Glomerular visceral epithelial cell (primary cell): ENCODE measurements at regions not wholly inside any gene's neighbourhood (a gene's known extent, or its start where the extent isn't known, plus 50 kb on each side); places are given as distances from the start of the nearest gene placed in this dataset.

Source experiments
- DNase-seq: peaks from one replicate; pipeline ENCODE4 v3.0.0-alpha.2; 2016; ENCODE audit errors: extremely low spot score

DNA sequence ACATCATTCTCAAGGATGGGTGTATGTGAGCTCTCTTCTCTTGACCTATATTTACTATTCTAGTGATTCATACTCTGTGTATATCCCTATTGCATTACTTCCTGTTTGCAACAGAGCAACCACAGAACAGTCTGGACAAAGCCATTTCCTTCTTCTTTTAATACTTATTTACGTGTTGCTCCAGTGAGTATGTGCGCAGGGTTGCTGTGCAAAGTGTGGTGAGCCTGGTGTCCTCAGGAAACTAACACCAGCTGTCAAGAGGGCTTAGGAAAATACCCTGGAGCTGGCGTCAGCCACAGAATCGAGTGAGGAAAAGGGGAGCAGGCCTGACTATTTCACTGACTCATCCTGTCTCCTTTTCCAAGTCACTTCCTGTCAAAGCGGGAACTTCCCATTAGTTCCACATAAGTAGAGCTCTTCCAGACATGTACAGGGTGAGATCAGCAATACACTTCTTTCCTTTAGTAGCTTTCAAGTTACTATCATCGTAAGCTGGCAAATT lies 214.1 kb upstream of the COPS8 start:
- DNase-seq: peak; percentile 95

DNA sequence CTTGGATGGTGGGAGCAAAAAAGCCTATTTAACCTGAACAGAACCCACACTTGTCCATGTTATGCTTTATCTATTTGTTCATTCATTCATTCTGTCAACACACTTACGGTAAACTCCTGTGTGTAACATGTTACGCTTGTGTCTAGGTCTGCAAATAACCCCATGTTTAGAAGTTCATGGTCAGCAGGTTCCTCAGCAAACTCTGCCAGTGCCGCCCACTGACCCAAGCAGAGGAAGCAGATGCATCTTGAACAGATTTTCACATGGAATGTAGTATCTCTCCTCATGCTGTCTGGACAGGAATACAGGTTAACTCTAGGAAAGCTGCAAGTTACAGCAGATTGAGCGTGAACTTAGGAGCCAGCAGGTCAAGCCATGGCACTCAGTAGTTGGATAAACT lies 213.7 kb upstream of the COPS8 start:
- DNase-seq: no peak

DNA sequence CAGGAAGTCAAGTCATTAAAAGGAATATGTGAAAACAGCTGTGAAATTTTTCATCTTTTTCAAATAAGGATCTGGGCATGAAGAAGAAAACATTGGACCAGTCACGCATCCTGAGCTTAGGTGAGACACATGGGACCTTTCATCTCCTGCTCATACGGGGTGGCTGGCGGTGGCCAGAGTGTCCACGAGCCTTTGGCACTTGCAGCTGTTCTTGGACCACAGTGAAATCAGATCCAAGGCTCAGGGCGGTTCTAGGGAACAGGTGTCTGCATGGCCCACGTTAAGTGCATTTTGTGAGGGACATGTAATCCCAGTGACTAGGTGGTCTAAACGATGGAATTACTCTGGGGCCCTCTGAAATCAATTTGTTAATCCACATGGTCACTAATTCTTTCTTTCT lies 212.7 kb upstream of the COPS8 start:
- DNase-seq: no peak

DNA sequence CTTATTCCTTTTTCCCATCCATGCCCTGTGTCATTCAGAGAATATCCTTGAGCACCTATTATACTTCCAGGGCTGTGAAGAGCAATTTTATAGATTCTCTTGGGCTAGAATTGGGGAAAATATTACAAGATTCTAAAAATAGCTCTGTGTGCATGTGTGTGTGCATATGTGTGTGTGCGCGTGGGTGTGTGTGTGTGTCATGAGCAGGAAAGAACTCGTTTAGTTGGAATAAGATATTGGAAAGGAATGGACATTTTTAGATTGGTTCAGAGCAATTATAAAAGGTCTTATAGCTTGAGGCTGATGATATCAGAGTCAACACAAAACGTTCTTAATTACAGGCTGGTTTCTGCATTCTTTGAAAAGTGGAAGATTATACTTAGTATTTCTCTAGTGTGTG lies 212.1 kb upstream of the COPS8 start:
- DNase-seq: no peak

DNA sequence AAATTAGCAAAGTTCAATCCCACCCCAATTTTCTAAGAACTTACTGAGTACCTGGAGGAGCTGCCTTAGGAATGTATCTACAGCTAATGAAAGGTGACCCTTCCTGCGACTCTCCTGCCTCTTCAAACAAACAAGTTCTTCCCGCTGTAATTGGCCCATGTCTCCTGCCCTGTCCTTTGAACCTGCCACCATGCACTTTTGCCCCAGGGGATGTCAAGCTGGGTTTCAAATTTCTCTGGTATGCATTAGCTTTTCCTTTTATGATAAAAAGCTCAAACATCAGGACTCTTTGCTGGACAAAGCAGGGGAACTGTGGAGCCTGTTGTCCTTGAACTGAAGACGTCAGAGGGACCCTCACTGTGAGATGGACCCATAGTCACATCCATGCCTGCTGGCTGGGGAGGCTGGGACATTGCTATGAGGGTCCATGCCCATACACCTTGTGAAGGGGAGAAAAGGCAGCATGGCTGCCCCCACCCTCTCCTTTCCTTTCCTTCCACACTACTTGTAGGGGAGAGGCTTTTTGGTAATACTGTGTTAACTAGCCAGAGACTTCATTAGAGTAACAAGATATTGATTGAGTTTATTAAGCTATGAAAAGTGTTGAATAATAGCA lies 210.7 kb upstream of the COPS8 start:
- DNase-seq: no peak

GRCh38 chr2:236875906-236876505 lies 209.7 kb upstream of the COPS8 start:
- no peak for DNase-seq

GRCh38 chr2:236876642-236877041 lies 209.0 kb upstream of the COPS8 start:
- no peak for DNase-seq

GRCh38 chr2:236877972-236878371 lies 207.7 kb upstream of the COPS8 start:
- DNase-seq: no peak

DNA sequence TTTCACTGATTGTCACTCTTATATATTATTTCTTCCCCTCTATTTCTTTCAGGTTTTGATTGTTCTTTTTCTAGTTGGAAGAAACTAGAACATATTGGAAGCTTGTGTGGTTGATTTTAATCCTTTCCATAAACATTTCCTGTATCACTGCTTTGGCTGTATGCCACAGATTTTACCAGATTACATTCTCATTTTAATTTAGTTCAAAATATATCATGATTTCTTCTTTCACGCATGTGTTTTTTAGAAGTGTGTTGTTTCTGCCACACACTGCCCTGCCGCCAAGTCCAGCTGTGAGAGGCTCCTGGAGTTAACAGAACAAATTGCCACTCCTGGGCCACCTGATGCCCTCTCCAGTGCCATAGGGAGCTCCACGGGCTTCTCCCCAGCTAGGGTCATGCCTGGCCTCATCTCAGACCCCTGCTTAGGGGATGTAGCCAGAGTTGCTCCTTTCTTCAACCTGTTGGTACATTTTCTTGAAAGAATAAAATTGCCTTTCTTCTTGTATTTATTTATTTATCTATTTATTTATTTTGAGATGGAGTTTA lies 206.2 kb upstream of the COPS8 start:
- DNase-seq: no peak

GRCh38 chr2:236882074-236882473 lies 203.6 kb upstream of the COPS8 start:
- DNase-seq: no peak

DNA sequence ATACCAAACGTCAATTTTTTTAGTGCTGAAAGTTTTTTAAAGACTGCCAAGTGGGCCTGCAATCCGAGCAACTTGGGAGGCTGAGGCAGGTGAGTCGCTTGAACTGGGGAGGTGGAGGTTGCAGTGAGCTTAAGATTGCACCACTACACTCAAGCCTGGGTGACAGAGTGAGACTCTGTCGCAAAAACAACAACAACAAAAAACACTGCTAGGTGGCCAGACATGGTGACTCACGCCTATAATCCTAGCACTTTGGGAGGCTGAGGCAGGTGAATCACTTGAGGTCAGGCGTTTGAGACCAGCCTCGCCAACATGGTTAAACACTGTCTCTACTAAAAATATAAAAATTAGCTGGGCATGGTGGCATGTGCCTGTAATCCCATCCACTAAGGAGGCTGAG lies 202.8 kb upstream of the COPS8 start:
- no peak for DNase-seq

DNA sequence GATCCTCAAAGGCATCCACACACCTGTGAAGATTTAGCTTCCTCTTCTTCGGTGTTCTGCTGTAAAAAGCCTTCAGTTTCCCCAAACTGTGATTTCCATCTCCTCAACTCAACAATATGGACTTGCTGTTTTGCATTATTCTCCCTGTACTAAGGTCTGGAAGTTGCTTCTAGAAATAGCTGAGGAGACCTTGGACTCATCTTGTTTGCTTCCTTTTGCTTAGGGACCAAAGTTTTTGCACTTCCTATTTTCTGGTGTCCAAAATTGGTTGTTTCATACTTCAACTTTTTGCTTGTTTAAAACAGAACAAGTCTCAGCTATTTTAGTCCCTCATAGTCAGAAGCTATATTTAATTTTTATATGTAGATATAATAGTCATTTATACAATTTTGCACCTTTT lies 201.9 kb upstream of the COPS8 start:
- no peak for DNase-seq

DNA sequence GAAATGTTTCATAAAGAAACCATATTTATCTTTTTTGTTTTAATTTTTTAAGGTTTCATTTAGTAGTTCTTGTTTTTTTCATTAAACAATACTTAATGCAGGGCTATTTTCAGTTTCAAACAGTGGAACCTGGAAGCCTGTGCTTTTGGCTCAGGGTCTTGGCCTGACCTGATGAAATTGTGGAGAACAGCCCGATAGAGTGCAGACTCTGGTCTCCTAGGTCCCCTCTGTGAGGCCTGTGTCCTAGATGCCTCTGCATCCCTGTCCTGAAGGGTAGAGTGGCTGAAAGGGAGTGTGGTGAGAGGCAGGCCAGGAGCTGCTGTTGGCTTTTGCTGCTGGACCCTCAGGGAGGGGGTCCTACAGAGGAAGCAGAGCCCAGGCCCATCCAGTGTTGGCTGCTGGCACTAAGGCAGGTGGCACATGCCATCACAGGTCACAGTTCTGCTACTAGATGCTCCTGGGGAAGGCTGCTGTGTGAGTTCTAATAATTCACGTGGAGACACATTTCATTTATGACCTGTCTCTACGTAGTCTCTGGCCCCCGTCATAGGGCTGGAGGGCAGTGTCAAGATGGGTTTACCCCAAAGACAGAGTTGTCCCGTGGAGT lies 201.0 kb upstream of the COPS8 start:
- DNase-seq: no peak

- DNase-seq: no peak
Measured at GRCh38 chr2:236886456-236886855, 199.2 kb upstream of the COPS8 start.

DNA sequence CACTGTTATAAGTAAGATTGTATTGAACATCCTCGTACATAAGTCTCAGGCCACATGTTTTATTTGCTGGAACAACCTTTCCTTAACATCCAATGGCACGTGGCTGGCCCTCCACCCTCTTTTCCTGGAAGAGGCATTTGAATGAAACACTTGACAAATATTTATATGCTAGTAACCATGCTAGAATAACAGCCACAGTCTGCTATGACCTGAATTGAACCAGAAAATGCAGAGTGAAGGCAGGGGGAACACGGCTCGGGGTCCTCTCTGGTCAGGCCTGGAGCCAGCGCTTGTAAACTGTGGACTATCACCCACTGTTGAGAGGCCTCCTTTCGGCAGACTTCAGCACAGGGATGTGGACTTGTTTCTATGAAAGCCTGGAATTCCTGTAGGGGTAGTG lies 198.2 kb upstream of the COPS8 start:
- DNase-seq: no peak

DNA sequence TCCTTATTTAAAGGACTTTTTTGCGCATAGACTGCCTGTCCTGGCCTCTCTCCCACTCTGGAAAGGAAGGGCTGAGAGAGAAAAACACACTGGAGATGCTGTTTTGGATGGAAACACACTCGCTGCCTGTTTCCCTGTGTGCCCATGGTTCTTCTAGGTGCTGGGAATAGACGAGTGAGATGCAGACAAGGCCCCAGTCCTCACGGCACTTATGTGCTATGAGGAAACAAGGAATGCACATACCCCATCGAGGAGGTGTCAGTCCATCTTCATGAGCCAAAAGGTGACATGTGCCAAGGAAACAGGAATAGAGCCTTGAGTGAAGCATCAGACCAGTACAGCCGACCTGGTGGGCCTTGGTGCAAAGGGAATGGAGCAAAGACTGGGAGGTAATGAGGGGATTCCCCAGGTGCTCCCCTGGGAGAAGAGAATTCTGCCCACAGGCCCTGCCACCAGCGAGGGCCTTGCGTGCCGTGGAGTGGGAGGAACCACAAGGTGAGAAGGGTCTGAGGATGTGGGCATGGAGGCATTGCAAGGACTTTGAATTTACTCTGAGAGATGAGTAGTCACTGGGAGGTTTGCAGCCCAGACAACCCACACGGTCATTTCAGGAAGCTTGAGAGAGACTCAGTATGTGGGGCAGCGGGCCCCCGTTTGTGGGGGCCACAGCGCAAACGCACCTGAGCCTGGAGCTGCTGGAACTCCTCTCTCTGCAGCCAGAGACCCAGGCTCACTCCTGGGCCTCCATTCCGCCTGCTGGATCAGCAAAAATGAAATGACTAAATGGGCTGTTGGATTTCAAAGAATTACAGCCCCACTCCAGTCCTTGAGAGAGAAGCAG lies 197.5 kb upstream of the COPS8 start:
- DNase-seq: no peak

DNA sequence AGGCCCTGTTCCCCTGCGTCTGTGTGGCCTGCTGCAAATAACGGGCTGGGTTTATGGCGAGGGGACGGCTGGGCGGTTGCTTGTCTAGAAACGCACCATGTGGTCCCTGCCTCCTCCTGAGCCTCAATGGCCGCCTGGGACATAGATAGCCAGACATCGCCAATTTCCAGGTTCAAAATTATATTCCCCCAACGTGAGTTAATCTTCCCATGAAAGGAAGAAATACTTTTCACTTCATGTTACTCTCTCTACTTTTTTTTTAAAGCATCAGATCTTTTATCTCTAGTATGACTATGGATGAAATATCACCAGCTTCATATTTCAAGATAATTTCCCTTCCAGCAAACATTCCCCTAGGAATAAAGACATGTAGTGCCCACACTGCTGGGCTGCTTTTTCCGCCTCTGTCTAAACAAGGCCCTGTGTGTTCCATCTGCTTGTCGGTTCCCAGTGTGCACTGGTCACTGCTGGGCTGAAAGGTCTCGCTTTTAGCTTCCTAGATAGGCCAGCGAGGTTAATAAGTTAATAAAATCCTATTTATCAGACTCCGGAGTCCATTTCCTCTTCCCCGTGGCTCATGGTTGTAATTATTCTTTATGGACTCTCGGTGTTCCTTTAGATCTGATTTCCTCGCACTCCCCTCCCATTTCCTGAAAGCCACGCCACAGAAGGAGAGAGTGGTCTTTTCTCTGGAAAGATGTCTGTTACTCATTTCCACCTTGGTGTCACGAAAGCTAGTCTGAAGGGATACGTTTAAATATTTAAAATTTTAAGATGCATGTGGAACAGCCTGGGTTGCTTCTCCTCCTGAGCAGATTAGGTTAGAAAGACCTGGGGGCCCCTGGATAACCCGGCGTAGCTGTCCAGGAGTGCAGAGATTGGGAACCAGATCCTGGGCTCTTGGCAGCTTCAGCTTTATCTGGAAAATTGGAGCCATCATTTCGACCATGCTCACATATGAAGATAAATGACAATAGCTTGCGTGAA lies 196.6 kb upstream of the COPS8 start:
- no peak for DNase-seq

DNA sequence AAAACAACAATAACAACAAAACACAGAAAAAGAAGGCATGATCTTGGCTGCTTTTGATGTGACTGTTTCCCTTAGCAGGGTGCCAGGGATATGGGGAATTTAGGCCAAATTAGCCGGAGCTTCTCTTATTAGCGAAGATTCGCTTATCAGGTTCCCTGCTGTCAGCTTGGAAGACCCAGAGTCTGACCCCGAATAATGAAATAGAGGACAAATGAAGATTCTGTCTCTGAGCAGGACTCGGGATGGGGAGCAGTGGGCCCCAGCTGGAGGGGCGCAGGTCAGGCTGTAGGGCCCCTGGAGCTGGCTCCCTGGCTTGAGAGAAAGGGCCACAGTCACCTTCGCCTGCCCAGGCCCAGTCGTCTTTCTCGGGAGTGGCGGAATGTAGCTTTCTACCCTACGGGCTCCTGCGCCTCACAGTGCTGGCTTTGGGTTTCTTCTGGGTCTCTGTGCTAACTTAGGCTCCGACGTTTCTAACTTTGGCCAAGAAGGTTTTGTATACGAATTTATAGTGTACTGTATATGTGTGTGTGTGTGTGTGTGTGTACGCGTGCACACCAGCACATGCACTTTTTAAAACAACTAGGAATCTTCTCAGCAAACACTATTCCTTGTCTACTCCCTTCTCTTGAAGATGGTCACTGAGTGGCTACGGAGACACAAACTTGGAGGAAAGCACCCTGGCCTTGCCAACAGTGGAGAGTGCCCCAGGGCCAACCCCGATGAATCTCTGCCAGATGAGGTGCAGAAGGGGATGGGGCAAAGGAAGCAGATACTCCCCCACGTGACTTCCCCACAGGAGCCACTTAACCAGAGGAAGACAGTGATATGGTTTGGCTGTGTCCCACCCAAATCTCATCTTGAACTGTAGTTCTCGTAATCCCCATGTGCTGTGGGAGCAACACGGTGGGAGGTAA lies 195.6 kb upstream of the COPS8 start:
- DNase-seq: no peak

DNA sequence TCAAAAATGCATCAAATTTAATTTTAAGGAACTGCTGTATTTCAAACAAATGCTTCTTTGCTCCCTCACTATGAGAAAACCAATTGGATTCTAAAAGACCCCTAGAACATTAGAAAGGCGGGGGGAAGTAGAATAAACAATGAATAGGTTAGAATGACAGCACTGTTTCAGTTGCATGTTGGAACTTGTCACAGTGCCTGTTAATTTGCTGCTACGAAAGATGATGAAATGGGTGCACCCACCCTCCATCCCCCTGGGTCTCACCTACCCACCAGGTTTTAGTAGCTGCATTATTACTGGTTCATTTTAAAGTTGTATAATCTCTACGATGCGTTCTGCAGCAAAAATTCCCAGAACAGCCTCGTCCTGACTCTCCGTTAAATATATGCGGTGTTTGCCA lies 193.0 kb upstream of the COPS8 start:
- DNase-seq: no peak

DNA sequence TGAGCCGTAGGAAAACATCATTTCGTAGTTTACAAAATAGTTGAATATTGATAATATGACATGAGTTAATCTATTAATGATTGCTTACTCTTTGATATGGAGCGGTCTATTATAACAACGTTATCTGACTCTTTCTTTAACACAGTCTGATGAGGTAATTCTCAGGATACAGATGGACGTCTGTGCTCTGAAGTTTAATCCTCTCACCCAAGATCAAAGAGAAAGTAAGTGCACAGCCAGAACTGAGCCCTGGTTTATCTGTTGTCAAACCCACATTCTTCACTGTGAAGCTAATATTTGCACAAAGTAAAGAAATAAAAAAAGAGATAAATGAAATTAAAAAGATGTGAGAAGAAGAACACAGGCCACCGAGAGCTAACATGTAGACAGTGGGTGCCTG lies 190.9 kb upstream of the COPS8 start:
- DNase-seq: no peak
